Thoracic aorta (tissue), 2 donors: ENCODE measurements at regions not wholly inside any gene's neighbourhood (a gene's known extent, or its start where the extent isn't known, plus 50 kb on each side); places are given as distances from the start of the nearest gene placed in this dataset.

ENCODE experiments used
- ATAC-seq: fragments of 150-250 bp; one replicate; pipeline ENCODE4 v1.8.0; 2017; ENCODE audit warnings: low read depth; ENCODE audit not compliant: insufficient number of reproducible peaks, low FRiP score
- DNase-seq: peaks from one replicate; pipeline ENCODE4 v3.0.0-alpha.2; 2020; ENCODE audit warnings: low spot score
- H3K27ac ChIP-seq, 2 donors: fragments of 200-600 bp; sonication (generic); 1 replicate in 1 of 2; 2 replicates in 1 of 2; pipeline ENCODE4 v1.5.1; 2016; ENCODE audit warnings: mild to moderate bottlenecking in 2 of 2, moderate library complexity in 2 of 2
- H3K27me3 ChIP-seq: fragments of 200-600 bp; sonication (generic); replicated peaks from 2 replicates; pipeline ENCODE4 v1.6.0; 2016; ENCODE audit warnings: mild to moderate bottlenecking; ENCODE audit not compliant: insufficient read depth
- H3K36me3 ChIP-seq: fragments of 200-600 bp; sonication (generic); one replicate; pipeline ENCODE4 v1.5.1; 2016
- H3K4me1 ChIP-seq, 2 donors: fragments of 200-600 bp; sonication (generic); 1 replicate in 1 of 2; 2 replicates in 1 of 2; pipeline versions ENCODE4 v1.5.1 to v1.6.0; 2016; ENCODE audit warnings: low read depth in 2 of 2, mild to moderate bottlenecking in 1 of 2; ENCODE audit not compliant: control insufficient read depth in 1 of 2
- H3K4me3 ChIP-seq: fragments of 200-600 bp; sonication (generic); 2 replicates; pipeline ENCODE4 v1.5.1; 2016; ENCODE audit warnings: mild to moderate bottlenecking
- H3K9me3 ChIP-seq: fragments of 200-600 bp; sonication (generic); 2 replicates; pipeline ENCODE4 v1.5.1; 2016
- CTCF ChIP-seq: fragments of 200-600 bp; sonication (generic); IDR thresholded peaks from one replicate; pipeline ENCODE4 v1.5.1; 2019; ENCODE audit warnings: antibody characterized with exemption

GRCh38 chr14:88130057-88130432, 125.1 kb downstream of the GPR65 start:
- Histone ChIP-seq H3K4me1 (peaks cover 12 to 16% of the 10 kb centered on the region in 2 donors), H3K4me3 (peak overlapping the region; percentile 30), H3K9me3 (no peaks in the 10 kb centered on the region), H3K27ac (peak overlapping the region in 1 of 2 donors; percentile 34), H3K36me3 (no peaks in the 10 kb centered on the region), H3K27me3 (no peaks in the 10 kb centered on the region)
- DNase-seq (no peak), ATAC-seq (no peak)
- no peak for TF ChIP-seq CTCF
